Midbrain (tissue), 1 donor: ENCODE measurements at regions not wholly inside any gene's neighbourhood (a gene's known extent, or its start where the extent isn't known, plus 50 kb on each side); places are given as distances from the start of the nearest gene placed in this dataset.

Experiments used
- DNase-seq: peaks from one replicate; lab custom pipeline; 2025; lab: John Stamatoyannopoulos, UW

DNA sequence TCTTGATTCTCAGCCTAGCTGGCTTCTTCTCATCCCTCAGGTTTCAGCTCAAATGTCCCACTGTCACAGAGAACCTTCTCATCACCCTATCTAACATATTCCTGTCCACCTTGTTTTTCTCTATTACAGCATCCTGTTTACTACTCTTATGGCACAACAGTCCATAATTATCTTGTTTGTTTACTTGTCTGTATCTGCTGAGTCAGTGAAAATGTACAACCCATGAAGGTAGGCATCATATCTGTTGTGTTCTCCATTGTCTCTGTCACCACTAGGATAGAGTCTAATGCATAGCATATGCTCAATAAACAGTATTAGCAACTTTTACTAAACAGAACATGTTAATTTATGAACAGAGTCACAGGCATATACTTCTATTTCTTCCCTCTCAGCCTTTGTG is 261.7 kb downstream of the ETAA1 start:
- no peak for DNase-seq

DNA sequence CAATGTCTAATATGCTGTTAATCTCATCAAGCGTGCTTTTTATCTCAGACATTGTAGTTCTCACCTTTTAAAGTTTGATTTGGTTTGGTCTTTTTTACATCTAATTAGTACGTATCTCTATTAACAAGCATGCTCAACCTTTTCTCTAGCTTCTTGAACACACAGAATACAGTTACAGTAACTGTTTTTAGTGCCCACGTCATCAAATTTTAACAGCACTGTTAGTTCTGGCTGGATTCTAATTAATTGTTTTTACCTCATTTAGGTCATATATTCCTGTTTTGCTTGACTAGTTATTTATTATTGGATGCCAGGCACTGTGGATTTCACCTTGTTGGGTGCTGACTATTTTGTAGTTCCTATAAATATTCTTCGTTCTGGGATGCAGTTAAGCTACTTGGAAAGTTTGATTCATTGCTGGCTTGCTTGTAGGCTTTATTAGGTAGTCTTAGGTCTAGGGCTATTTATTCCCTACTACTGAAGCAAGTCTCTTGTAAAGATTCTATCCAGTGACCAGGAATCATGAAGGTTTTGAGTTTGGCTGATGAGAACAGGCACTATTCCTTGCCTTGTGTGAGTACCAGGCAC is 263.0 kb downstream of the ETAA1 start:
- DNase-seq: no peak

DNA sequence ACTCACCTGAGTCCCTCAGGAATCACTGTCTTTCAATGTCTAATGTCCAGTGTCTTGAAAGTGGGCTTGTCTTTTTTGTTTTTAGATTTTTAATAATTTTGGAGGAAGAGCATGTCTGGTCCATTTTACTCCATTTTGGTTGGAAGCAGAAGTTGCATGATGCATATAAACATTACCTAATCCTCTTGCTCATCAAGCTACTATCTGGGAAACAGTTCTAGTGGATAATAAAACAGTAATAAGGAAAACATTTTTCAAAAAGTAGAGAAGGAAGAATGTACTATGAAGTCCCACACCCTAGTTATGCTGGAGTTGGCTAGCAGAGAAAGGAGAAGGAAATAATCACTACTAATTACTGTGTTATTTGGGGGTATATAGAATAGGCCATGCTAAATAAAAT is 263.7 kb downstream of the ETAA1 start:
- no peak for DNase-seq

DNA sequence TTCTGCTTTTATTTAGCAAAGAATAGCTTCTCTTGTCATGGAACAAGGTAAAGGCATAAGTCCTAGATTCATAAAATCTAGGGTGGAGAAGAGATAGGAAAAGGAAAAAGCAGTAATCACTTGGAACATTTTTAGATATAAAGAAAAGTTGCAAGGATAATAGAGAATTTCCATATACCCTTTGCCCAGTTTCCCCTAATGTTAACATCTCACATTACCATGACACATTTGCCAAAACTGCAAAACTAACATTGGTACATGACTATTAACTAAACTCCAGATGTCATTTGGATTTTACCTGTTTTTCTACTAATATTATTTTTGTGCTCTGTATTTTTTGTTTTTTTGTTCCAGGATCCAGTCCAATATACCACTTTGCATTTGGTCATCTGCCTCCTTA is 265.1 kb downstream of the ETAA1 start:
- DNase-seq: no peak

DNA sequence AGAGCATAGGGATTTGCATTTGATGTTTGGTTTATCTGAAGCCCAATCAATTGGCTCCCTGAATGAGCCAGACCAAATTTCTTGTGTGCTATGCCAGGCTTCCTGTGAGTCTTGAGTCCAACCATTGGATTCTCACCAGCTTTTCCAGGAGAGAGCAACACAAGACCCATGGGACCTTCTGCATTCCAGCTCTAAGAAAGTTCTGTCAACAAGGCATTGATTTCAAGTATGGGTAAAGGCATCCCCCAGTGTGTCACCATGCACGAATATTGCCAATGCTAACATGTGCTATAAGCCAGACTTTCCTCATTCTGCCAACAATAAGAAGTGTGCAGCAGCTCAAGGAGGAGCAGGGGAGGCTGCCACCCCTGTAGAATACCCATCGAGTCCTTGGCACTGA is 266.6 kb downstream of the ETAA1 start:
- DNase-seq: no peak

- no peak for DNase-seq
Measured at GRCh38 chr2:67666386-67667053, 269.4 kb downstream of the ETAA1 start.

GRCh38 chr2:67667054-67667908 is 270.1 kb downstream of the ETAA1 start:
- DNase-seq: no peak

GRCh38 chr2:67668538-67668937 is 271.4 kb downstream of the ETAA1 start:
- no peak for DNase-seq

- DNase-seq: no peak
Measured at GRCh38 chr2:67669168-67669567, 272.0 kb downstream of the ETAA1 start.

- no peak for DNase-seq
Measured at GRCh38 chr2:67669766-67670165, 272.6 kb downstream of the ETAA1 start.

DNA sequence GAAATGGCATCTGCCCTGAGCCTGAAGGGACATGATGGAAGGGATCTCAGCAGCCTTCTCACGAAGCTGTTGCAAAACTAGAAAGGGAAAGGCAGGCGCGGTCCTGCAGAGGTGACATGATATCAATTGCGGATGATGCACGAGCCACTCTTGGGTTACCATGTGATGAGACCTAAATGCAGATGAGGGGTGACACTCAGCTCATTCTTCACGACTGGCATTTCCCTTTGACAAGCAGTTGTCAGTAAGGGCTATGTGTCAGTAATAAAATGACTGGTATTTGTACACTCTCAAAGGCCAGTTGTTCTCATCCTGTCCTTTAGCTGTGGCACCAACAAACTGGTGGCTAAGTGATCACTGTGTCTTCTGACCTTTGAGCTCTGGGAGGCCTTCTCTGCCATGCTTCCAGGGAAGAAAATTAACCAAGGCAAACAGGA is 273.6 kb downstream of the ETAA1 start:
- no peak for DNase-seq

DNA sequence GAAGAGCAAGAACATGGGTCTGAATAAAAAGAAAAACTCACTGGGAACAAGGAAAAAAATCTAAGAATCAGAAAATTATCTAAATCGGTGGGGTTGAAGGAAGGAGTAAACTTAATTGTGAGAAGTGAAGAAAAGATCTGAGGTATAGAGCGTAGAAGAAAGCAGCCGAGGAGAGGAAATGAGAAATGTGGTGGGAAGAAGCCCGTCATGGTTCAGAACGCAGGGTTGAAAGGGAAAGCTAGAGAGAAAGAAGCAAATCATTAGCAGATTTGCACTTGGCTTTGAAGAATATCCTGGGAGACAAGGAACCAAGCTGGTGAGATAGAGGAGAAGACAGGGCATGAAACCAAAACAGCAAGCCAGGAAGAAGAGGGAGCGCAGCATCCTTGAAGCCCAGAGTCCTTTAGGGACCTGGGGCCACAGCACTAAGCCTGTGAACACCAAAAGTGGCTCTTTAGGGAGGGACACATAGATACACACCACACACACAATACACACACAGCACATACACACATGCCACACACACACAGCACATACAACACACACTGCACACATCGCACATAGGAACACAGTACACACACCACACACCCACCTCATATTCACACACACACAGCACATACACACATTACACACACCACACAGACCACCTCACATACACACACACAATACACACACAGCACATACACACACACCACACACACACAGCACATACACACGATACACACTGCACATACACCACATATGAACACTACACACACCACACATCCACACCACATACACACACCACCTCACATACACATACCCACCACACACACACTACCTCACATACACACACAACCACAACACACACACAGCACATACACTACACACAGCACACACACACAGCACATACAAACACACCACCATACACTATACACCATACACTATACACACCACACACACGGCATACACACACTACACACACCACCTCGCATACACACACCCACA is 274.6 kb downstream of the ETAA1 start:
- no peak for DNase-seq

- DNase-seq: no peak
Measured at GRCh38 chr2:67674668-67675067, 277.5 kb downstream of the ETAA1 start.

DNA sequence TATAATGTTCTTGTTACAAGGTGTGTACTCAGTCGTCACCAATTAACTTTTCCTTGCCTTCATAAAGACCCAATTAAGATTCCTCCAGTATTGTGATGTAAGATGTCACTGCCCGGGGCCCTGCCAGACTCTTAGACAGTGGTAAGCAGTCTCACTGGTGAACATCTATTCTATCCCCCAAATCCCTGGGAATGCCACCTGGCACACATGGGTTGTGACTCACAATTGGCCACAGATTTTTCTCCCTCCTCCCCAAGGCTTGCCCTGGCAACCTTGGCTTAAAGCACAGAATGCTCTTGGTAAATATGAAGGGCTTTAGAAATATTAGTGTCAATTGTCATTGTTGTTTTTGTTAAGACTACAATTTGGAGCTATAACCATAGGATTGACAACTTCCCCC is 287.9 kb downstream of the ETAA1 start:
- DNase-seq: no peak

DNA sequence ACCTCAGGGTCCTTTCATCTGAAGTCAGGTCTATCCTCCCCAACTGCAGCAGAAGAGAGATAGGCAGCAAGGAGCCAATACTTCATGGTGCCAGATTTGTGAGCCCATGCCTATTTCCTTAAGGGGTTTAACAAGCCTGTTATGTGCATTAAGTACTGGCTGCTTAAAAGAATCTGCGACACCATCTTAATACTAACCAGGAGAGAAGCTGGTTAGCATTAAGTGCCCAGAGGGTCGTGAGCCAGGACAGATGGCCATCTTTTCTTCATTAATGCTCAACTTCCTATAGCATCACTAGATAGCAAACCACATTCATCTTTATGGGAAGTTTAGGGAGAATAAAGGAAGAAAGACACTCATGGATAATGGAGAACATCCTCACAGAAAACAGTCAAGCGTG is 289.1 kb downstream of the ETAA1 start:
- no peak for DNase-seq

GRCh38 chr2:67689186-67689585 is 292.1 kb downstream of the ETAA1 start:
- no peak for DNase-seq

DNA sequence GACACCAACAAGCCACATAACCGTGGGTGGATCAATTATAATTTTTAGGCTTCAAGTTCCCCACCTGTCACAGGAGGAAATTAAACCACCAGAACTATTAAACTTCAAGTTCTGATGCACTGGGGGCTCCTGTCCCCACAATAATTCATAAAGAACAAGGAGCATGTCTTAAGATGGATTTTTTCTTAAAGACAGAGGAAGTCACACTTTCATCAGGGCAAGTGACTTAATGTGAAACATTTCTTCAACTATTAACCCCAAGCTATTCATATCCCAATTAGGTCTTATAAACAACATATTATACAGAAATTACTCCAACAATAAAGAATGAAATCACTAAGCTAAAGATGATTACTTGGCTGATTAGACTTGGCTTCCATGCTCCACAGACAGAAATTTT is 292.5 kb downstream of the ETAA1 start:
- no peak for DNase-seq

DNA sequence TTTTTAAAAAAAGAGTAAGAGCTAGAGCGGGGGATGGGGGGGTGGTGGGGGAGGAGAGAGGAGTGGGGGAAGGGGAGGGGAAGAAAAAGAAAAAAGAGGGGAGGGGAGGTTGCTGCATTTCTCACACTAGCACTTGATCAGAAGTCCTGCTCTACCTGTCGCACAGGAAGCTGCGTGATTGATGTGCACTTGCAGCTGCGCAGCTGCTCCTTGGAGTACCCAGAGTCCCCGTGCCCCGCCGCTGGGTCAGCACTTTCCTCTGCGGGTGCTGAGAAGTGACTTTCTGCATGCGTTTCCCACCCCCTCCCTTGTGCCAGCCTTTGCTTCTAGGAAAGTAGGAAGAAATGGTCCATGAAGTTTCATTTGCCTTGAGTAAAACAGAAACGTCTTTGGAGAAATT is 297.3 kb downstream of the ETAA1 start:
- no peak for DNase-seq

DNA sequence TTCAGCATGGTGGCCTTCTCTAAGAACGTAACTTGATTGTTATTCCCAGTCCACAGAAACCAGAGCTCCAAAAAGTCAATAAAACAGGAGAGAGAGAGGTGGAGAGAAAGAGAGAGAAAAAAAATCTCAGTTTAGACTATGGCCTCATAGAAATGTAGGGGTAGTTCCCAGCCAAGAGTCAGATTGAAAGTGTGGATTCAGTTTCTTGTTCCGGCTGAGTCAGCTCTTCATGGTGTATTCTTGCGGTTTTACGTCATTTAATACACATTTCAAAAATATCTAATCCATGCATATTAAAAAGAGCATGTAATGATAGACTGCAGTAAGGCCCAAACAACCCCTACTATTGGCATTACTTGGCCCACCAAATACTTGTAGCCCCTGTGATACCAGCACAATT is 303.9 kb downstream of the ETAA1 start:
- DNase-seq: no peak

- DNase-seq: no peak
Measured at GRCh38 chr2:67702284-67702683, 305.2 kb downstream of the ETAA1 start.

DNA sequence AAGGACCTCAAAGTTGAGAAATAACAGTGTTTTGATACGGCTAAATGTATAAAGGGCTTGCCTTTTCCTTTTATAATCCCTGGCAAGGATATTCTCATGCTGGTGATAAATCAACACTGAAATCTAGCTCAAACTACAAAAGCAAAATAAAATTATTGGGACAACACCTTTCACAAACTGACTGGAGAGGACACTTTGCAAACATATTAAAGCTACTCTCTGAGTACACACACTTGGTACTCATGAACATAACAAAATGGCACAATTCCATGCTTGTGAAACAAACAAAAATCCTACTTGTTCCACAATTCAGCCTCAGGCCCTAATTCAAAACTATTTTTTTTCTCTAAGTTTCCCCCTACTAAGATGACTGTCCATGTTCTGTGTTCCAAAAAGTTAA is 305.8 kb downstream of the ETAA1 start:
- DNase-seq: no peak

DNA sequence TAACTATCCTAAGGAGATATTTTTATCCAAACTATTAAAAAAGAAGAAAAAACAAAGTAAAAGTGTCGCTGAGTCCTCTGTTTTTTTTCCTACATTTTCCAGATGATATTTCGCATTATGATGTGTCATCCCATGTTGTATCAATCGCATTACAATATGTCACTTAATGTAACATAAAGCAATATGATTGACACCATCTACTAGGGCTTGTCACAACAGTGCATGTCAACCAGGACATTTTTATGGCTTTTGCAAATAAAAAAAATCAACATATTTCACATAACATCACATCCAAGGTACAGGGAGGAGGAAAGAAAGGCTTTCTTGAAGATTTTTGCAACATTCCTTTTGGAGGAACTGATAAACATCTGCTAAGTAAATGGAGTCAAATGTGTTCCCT is 308.9 kb downstream of the ETAA1 start:
- DNase-seq: no peak
